Esophagus squamous epithelium (tissue), 4 donors: ENCODE measurements at regions not wholly inside any gene's neighbourhood (a gene's known extent, or its start where the extent isn't known, plus 50 kb on each side); places are given as distances from the start of the nearest gene placed in this dataset.
"Not testable (repeated sequence)": the region's sequence is repeated elsewhere in the genome, so short reads cannot be mapped to it uniquely, and the experiment has no call there.

Experiments used
- CTCF ChIP-seq, 6 experiments: fragments of 450-650 bp in 4 of 6; fragments of 200-600 bp in 2 of 6; sonication (generic) in 2 of 6; IDR thresholded peaks; one replicate each; pipeline ENCODE4 v1.5.1; 2016 to 2019; ENCODE audit warnings: antibody characterized with exemption in 6 of 6, mild to moderate bottlenecking in 4 of 6, moderate library complexity in 4 of 6
- POLR2A ChIP-seq, 4 donors: fragments of 450-650 bp; IDR thresholded peaks; one replicate each; pipeline ENCODE4 v1.6.1; 2017; ENCODE audit warnings: antibody characterized with exemption in 4 of 4, mild to moderate bottlenecking in 4 of 4, moderate library complexity in 3 of 4

GRCh38 chrX:42285681-42286080 lies 362.3 kb upstream of the CASK start:
- TF ChIP-seq CTCF, POLR2A (IDR thresholded peaks at IDR 0.05): not testable (repeated sequence)
